IPS DF 6.9 (cell line): ENCODE measurements at regions not wholly inside any gene's neighbourhood (a gene's known extent, or its start where the extent isn't known, plus 50 kb on each side); places are given as distances from the start of the nearest gene placed in this dataset.
"Not testable (repeated sequence)": the region's sequence is repeated elsewhere in the genome, so short reads cannot be mapped to it uniquely, and the experiment has no call there.

Experiments
- DNase-seq: peaks from one replicate; pipeline ENCODE4 v3.0.0-alpha.2; 2013; ENCODE audit warnings: low read depth, low spot score
- H3K27ac ChIP-seq: one replicate; pipeline ENCODE4 v1.5.1; 2013; ENCODE audit warnings: low read length, control low read depth
- H3K27me3 ChIP-seq: 2 replicates; pipeline ENCODE4 v1.6.1; 2013; ENCODE audit warnings: mild to moderate bottlenecking, low read length; ENCODE audit not compliant: control insufficient read depth, insufficient read depth
- H3K36me3 ChIP-seq: 2 replicates; pipeline ENCODE4 v1.6.1; 2013; ENCODE audit warnings: low read length; ENCODE audit not compliant: control insufficient read depth, insufficient read depth
- H3K4me1 ChIP-seq: 2 replicates; pipeline ENCODE4 v1.6.1; 2013; ENCODE audit warnings: low read length; ENCODE audit not compliant: control insufficient read depth, insufficient read depth
- H3K4me3 ChIP-seq: 2 replicates; pipeline ENCODE4 v1.5.1; 2013; ENCODE audit warnings: mild to moderate bottlenecking, low read length
- H3K9me3 ChIP-seq: 2 replicates; pipeline ENCODE4 v1.6.1; 2013; ENCODE audit warnings: low read length, inconsistent platforms; ENCODE audit not compliant: control insufficient read depth, insufficient read depth
- WGBS: extraction: QIAGEN DNeasy Blood & Tissue Kit; methylation state at CpG from one replicate; pipeline ENCODE4 v1.1.7; 2013; ENCODE audit warnings: mixed read lengths, missing lambda C conversion rate; ENCODE audit not compliant: insufficient read length, insufficient coverage; 5-methylcytosine and 5-hydroxymethylcytosine counted together

- Histone ChIP-seq H3K4me3 (no peak overlapping the region), H3K4me1 (no peaks in the 10 kb centered on the region), H3K27ac (no peak overlapping the region), H3K9me3 (no peaks in the 10 kb centered on the region), H3K36me3 (no peaks in the 10 kb centered on the region), H3K27me3 (no peaks in the 10 kb centered on the region)
- no CpG with 5 or more reads among the region's 2 CpGs for WGBS
- no peak for DNase-seq
Observed at GRCh38 chr4:138389976-138390685, 148.0 kb upstream of the SLC7A11 start.

DNA sequence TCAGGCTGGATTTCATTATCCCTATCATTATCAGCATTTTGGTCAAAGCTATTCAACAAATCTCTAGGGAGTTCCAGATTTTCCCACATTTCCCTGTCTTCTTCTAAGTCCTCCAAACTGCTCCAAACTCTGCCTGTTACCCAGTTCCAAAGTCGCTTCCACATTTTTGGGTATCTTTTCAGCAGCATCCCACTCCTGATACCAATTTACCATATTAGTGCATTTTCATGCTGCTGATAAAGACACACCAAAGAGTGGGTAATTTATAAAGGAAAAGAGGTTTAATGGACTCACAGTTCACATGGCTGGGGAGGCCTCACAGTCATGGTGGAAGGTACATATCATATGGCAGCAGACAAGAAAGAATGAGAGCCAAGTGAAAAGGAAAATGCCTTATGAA, 132.8 kb upstream of the SLC7A11 start:
- no peak overlapping the region for H3K4me3 ChIP-seq
- no peaks in the 10 kb centered on the region for H3K27me3 ChIP-seq
- no peaks in the 10 kb centered on the region for H3K9me3 ChIP-seq
- DNase-seq, result no peak
- no peaks in the 10 kb centered on the region for H3K4me1 ChIP-seq
- H3K36me3 ChIP-seq, result no peaks in the 10 kb centered on the region
- WGBS, result no CpG with 5 or more reads among the region's 1 CpG
- no peak overlapping the region for H3K27ac ChIP-seq

DNA sequence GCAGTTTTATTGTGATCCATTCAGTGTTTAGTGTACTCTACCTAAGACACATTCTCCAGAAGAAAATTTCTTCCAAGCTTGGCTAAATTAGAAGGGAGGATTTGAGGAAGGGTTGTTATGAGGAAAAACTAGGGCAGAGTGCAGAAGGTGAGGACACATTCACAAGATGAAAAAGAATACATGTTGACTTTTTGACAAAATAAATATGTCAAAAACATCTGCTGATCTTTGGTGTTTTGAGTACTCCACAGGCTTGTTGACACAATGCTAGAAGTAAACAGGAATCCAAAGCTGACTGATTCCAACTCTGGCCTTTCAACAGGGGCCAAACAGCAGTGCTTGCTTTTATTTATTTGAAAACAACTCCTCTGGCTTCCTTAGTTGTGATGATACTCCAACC, 125.8 kb upstream of the SLC7A11 start:
- Histone ChIP-seq H3K27me3 (no peaks in the 10 kb centered on the region; the same call in 1 of the 2 replicates), H3K4me1 (no peaks in the 10 kb centered on the region), H3K9me3 (no peaks in the 10 kb centered on the region), H3K4me3 (no peak overlapping the region), H3K27ac (no peak overlapping the region), H3K36me3 (no peaks in the 10 kb centered on the region)
- no peak for DNase-seq

DNA sequence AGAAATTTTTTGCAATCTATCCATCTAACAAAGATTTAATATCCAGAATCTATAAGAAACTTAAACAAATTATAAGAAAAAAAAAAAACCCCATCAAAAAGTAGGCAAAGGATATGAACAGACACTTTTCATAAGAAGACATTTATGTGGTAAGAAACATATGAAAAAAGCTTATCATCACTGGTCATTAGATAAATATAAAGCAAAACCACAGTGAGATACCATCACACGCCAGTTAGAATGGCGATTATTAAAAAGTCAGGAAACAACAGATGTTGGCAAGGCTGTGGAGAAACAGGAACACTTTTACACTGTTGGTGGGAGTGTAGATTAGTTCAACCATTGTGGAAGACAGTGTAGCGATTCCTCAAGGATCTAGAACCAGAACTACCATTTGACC, 110.3 kb upstream of the SLC7A11 start:
- H3K27ac ChIP-seq, H3K4me1 ChIP-seq, H3K36me3 ChIP-seq, DNase-seq, H3K4me3 ChIP-seq, H3K9me3 ChIP-seq, H3K27me3 ChIP-seq: not testable (repeated sequence)
- WGBS, result no CpG with 5 or more reads among the region's 3 CpGs

DNA sequence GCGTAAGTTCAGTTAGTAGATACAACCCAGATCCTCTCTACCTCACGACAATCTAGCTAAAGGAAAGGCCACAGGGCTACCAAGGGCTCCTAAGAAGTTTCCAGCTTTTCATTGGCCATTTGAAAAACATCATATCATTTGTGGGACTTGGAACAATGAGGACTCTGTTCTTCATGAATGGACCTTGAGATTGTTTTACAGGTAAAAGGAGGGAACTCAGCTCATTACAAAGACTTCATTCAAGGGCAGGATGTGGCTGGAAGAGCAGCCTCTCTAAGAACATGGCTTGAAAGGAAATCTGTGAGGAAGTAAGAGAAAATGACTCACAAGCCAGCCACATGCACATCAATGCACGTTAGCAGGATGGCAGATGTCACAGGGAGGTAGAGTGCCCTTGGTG, 105.9 kb upstream of the SLC7A11 start:
- Histone ChIP-seq H3K4me3 (no peak overlapping the region), H3K36me3 (no peaks in the 10 kb centered on the region), H3K9me3 (no peaks in the 10 kb centered on the region), H3K4me1 (no peaks in the 10 kb centered on the region), H3K27me3 (no peaks in the 10 kb centered on the region), H3K27ac (no peak overlapping the region)
- WGBS, result no CpG with 5 or more reads among the region's 3 CpGs
- DNase-seq, result no peak

- Histone ChIP-seq H3K9me3 (no peaks in the 10 kb centered on the region), H3K36me3 (no peaks in the 10 kb centered on the region), H3K27me3 (no peaks in the 10 kb centered on the region), H3K4me1 (no peaks in the 10 kb centered on the region), H3K4me3 (no peak overlapping the region), H3K27ac (no peak overlapping the region)
- DNase-seq, result no peak
Observed at GRCh38 chr4:138347561-138347960, 105.4 kb upstream of the SLC7A11 start.

DNA sequence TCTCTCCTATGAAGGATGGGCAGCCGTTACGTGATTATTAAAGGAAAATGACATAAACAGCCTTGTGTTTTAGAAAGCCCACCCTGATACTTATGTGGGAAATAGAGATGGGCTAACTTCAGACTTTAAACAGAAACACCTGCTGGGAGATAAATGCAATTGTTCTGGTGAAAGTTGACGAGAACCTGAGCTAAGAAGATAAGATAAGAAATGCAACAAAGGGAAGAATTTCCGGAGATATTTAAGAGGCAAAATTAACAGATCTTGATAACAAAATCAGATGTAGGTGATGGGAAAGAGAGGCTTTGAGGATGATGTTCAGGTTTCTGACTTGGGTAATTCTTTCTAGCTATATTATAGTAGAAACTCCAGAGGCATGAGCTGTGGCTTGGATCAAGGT, 102.7 kb upstream of the SLC7A11 start:
- H3K27me3 ChIP-seq, result no peaks in the 10 kb centered on the region
- no peaks in the 10 kb centered on the region for H3K36me3 ChIP-seq
- no peak for DNase-seq
- H3K27ac ChIP-seq, result no peak overlapping the region
- no CpG with 5 or more reads among the region's 4 CpGs for WGBS
- H3K9me3 ChIP-seq, result no peaks in the 10 kb centered on the region
- no peaks in the 10 kb centered on the region for H3K4me1 ChIP-seq
- H3K4me3 ChIP-seq, result no peak overlapping the region

DNA sequence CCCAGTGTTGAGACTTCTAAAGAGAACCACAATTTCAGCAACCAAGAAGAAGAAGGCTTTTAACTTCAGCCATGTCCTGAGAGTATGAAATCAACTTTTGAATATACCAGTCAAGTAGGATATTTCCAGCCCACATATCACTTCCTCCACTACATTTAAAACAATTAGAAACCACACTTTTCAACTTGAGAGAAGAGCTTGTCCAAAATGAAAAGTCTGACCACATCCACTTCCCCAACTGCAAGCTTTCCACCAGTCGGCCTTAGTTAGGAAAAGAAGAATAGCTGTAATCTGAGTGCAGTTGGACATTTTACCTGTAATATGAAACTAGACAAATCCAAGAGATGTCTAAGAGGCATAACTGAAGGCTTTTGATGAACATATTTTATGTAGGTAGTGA, 101.9 kb upstream of the SLC7A11 start:
- no peak overlapping the region for H3K27ac ChIP-seq
- H3K36me3 ChIP-seq, result no peaks in the 10 kb centered on the region
- no peak overlapping the region for H3K4me3 ChIP-seq
- no peaks in the 10 kb centered on the region for H3K4me1 ChIP-seq
- no CpG with 5 or more reads among the region's 1 CpG for WGBS
- no peaks in the 10 kb centered on the region for H3K9me3 ChIP-seq
- no peak for DNase-seq
- no peaks in the 10 kb centered on the region for H3K27me3 ChIP-seq

DNA sequence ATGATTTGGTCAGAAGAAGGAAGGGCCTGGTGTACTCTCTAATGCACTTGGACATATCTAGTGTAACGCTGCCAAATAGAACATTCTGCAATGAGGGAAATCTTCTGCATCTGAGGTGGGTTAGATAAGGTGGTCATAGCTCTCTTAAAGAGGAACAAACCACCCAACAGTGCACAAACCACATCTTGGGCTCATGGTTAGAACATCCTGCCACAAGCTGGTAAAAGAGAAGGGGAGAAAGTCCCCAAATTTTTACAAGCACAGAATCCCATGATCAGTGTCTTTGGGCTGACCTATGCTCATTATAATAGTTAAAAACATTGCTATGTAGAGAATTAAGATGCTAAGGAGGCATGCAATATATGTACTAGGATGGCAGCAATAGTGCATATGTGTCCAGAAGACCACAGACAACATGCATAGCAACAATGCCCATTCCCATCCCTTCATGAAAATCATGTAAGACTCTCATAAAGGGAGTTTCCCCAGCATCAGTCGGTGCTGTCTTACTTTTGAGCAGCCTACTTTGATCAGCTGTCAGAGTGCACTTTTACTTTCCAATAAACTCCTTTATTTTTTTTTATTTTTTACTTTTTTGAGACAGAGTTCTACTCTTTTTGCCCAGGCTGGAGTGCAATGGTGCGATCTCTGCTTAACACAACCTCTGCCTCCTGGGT, 99.7 kb upstream of the SLC7A11 start:
- H3K36me3 ChIP-seq, result no peaks in the 10 kb centered on the region
- H3K27me3 ChIP-seq, result no peaks in the 10 kb centered on the region
- H3K9me3 ChIP-seq, result no peaks in the 10 kb centered on the region
- H3K4me1 ChIP-seq, result no peaks in the 10 kb centered on the region
- no CpG with 5 or more reads among the region's 3 CpGs for WGBS
- DNase-seq, result no peak
- no peak overlapping the region for H3K27ac ChIP-seq
- H3K4me3 ChIP-seq, result no peak overlapping the region

DNA sequence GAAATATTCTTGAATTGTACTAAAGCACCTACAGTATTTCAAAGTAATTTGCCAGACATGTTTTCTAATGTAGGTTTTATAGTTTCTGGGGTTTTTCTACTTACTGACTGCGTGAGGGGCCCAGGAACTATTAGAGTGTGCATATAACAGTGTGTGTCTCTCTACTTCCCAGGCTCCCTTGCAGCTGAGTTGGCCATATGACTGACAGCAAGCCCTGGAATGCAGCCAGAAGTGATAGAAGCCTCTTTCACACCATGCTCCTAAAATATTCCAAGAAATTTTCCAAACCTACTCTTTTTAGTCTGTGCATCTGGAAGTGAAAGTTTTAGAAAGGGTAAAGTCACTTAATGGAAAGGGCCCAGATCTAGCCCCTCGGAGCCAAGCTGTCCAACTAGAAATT, 96.7 kb upstream of the SLC7A11 start:
- no peak for DNase-seq
- Histone ChIP-seq H3K9me3 (no peaks in the 10 kb centered on the region), H3K36me3 (no peaks in the 10 kb centered on the region), H3K4me1 (no peaks in the 10 kb centered on the region), H3K27ac (no peak overlapping the region), H3K4me3 (no peak overlapping the region), H3K27me3 (no peaks in the 10 kb centered on the region)
- WGBS, result no CpG with 5 or more reads among the region's 2 CpGs

GRCh38 chr4:138338222-138338621, 96.1 kb upstream of the SLC7A11 start:
- not testable (repeated sequence) for H3K4me3 ChIP-seq, H3K4me1 ChIP-seq, H3K27me3 ChIP-seq, H3K27ac ChIP-seq, H3K9me3 ChIP-seq, DNase-seq, H3K36me3 ChIP-seq
- WGBS, result no CpG with 5 or more reads among the region's 6 CpGs
